ENCODE measurements at regions not wholly inside any gene's neighbourhood (a gene's known extent, or its start where the extent isn't known, plus 50 kb on each side); places are given as distances from the start of the nearest gene placed in this dataset.

DNA sequence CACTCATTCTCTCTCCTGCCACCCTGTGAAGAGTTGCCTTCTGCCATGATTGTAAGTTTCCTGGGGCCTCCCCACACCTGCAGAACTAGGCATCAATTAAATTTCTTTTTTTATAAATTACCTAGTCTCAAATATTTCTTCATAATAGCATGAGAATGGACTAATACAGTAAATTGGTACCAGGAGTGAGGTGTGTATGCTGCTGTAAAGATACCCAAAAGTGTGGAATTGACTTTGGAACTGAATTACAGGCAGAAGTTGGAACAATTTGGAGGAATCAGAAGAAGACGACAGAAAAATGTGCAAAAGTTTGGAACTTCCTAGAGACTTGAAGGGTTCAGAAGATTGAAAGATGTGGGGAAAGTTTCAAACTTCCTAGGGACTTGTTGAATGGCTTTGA, 308.1 kb upstream of the TMPRSS15 start (continued):
- TF ChIP-seq, protein P1, sequence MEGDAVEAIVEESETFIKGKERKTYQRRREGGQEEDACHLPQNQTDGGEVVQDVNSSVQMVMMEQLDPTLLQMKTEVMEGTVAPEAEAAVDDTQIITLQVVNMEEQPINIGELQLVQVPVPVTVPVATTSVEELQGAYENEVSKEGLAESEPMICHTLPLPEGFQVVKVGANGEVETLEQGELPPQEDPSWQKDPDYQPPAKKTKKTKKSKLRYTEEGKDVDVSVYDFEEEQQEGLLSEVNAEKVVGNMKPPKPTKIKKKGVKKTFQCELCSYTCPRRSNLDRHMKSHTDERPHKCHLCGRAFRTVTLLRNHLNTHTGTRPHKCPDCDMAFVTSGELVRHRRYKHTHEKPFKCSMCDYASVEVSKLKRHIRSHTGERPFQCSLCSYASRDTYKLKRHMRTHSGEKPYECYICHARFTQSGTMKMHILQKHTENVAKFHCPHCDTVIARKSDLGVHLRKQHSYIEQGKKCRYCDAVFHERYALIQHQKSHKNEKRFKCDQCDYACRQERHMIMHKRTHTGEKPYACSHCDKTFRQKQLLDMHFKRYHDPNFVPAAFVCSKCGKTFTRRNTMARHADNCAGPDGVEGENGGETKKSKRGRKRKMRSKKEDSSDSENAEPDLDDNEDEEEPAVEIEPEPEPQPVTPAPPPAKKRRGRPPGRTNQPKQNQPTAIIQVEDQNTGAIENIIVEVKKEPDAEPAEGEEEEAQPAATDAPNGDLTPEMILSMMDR (IDR thresholded peaks at IDR 0.05 in 2 of 3, conservative IDR thresholded peaks at IDR 0.05 in 1 of 3; ENCODE audit: borderline replicate concordance in 1 of 3, insufficient read depth in 1 of 3, low read depth in 2 of 3, low read length in 2 of 3): no peak
- TF ChIP-seq POLR2A (IDR thresholded peaks at IDR 0.05; ENCODE audit: borderline replicate concordance, extremely low read depth, insufficient read depth, insufficient read length): no peak

DNA sequence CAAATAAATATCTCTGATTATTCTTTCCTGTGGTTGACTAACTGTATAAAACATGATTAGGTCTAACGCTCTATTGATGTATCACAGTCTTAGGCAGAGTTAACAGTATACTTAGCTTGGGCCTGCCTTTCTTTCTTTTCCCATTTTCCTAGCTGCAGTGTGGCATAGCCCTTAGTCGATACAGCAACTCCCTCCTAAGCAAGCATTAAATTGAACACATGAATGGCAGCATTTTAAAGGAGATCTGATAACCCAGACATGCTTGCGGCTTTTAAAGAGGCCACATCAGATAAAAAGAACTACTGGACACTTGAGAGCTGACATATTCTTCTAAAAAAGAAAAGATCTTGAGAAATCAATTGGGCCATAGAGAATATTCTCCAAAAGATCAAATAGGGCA, 312.0 kb upstream of the TMPRSS15 start:
- no peaks in the 10 kb centered on the region for H4K20me1 ChIP-seq (ENCODE audit: insufficient read depth)
- H3K27me3 ChIP-seq (ENCODE audit: insufficient read depth, low read length): no peaks in the 10 kb centered on the region
- no peaks in the 10 kb centered on the region for H3K79me2 ChIP-seq (ENCODE audit: insufficient read depth, low read length)
- H3K9me2 ChIP-seq (ENCODE audit: insufficient read depth): no peaks in the 10 kb centered on the region
- no peaks in the 10 kb centered on the region for H3K4me1 ChIP-seq (ENCODE audit: control insufficient read depth in 1 of 2, insufficient read depth in 2 of 2, low read length in 2 of 2)
- no peak overlapping the region for H3K4me2 ChIP-seq (ENCODE audit: low read length)
- peaks cover 9 to 26% of the 10 kb centered on the region in 2 experiments; a peak in 3 of 4 replicates for H3K9me3 ChIP-seq (ENCODE audit: control insufficient read depth in 1 of 2, insufficient read depth in 1 of 2, low read depth in 1 of 2, low read length in 2 of 2)
- BruUV-seq (replicated peaks): no TSS peak
- DNase-seq (ENCODE audit: low read depth, low spot score) (no peak), ATAC-seq (no peak)
- ChIA-PET CTCF (no interaction called here), RAD21 (ENCODE audit: low non-redundant PET in 1 of 2, low total read pairs in 2 of 2, uncharacterized antibody in 2 of 2, unreplicated experiment in 2 of 2) (no interaction called here), POLR2A (no interaction called here)
- H3K4me3 ChIP-seq (replicated peaks in 1 of 2; ENCODE audit: low read depth in 1 of 2, low read length in 2 of 2): no peak overlapping the region
- no peak overlapping the region for H3K9ac ChIP-seq (ENCODE audit: low read length)
- H2AFZ ChIP-seq (ENCODE audit: low read depth, low read length, poor library complexity, severe bottlenecking): no peak overlapping the region
- no peak for TF ChIP-seq SIN3A (IDR thresholded peaks at IDR 0.05; ENCODE audit: low read depth)
- TF ChIP-seq JUND (IDR thresholded peaks at IDR 0.05): no peak
- no peak for TF ChIP-seq YY1 (IDR thresholded peaks at IDR 0.05; ENCODE audit: extremely low read depth, insufficient replicate concordance, low read depth, low read length)
- TF ChIP-seq EGR1 (IDR thresholded peaks at IDR 0.05; ENCODE audit: low read depth): no peak
- no peak for TF ChIP-seq CBX3 (IDR thresholded peaks at IDR 0.05; ENCODE audit: low read depth)
- H3K36me3 ChIP-seq (ENCODE audit: control insufficient read depth in 1 of 2, insufficient read depth in 2 of 2, low read length in 2 of 2): no peaks in the 10 kb centered on the region
- no peak overlapping the region for H3K27ac ChIP-seq (ENCODE audit: low read depth, low read length)
- intact Hi-C loops (cut with micrococcal nuclease): no loop called here

Measured in HCT116 (cell line).